ENCODE measurements at regions not wholly inside any gene's neighbourhood (a gene's known extent, or its start where the extent isn't known, plus 50 kb on each side); places are given as distances from the start of the nearest gene placed in this dataset.

DNA sequence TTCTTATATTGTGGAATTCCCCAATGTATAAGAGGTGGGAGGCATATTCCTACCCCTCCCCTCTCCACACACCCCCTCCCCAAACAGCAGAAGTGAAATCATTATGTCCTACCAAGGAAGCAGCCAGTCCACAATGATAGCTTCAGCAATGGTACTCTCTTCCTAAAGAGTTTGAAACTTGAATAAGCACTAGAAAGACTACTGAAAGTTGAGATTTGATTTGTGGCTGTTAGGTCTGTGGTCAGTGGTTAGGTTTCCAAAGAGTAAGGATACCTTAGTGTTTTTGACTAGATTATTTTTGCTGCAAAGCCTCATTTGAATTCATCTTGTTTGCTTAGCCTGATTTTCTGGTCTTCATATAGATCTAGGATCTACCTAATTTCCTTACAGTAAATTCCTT, 242.2 kb downstream of the DKK2 start:
- no peaks in the 10 kb centered on the region for H3K79me2 ChIP-seq (ENCODE audit: control insufficient read depth, insufficient read depth, low read length)
- in situ Hi-C loops (cut with MboI) (no loop called here), intact Hi-C loops (cut with micrococcal nuclease) (no loop called here)
- no peak overlapping the region for H3K9ac ChIP-seq (ENCODE audit: insufficient read depth in 1 of 2, low read depth in 2 of 2, low read length in 2 of 2)
- peaks cover 2% of the 10 kb centered on the region for H3K9me3 ChIP-seq (replicated peaks; ENCODE audit: control insufficient read depth, insufficient read depth, low read depth, low read length)
- ATAC-seq (no peak), FAIRE-seq (no peak), DNase-seq (ENCODE audit: extremely low read depth in 1 of 4, low spot score in 3 of 4) (no peak)
- no peaks in the 10 kb centered on the region for H3K9me1 ChIP-seq (ENCODE audit: control insufficient read depth, insufficient read depth, low read length)
- no peak for TF ChIP-seq HDAC6 (IDR thresholded peaks at IDR 0.05; ENCODE audit: low read depth, low read length)
- TF ChIP-seq ARNT (IDR thresholded peaks at IDR 0.05): no peak
- TF ChIP-seq ZNF431 (CRISPR knock-in tag; IDR thresholded peaks at IDR 0.05): no peak
- TF ChIP-seq MECOM (CRISPR knock-in tag; IDR thresholded peaks at IDR 0.05): no peak
- TF ChIP-seq, protein P1, sequence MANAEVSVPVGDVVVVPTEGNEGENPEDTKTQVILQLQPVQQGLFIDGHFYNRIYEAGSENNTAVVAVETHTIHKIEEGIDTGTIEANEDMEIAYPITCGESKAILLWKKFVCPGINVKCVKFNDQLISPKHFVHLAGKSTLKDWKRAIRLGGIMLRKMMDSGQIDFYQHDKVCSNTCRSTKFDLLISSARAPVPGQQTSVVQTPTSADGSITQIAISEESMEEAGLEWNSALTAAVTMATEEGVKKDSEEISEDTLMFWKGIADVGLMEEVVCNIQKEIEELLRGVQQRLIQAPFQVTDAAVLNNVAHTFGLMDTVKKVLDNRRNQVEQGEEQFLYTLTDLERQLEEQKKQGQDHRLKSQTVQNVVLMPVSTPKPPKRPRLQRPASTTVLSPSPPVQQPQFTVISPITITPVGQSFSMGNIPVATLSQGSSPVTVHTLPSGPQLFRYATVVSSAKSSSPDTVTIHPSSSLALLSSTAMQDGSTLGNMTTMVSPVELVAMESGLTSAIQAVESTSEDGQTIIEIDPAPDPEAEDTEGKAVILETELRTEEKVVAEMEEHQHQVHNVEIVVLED (CRISPR knock-in tag; IDR thresholded peaks at IDR 0.05): no peak
- no peak for TF ChIP-seq KDM1A (IDR thresholded peaks at IDR 0.05)
- no peak for TF ChIP-seq EP300 (IDR thresholded peaks at IDR 0.05; ENCODE audit: low read length)
- no peak for TF ChIP-seq ILF3 (IDR thresholded peaks at IDR 0.05; ENCODE audit: borderline replicate concordance)
- no peak for TF ChIP-seq ZFX (CRISPR knock-in tag; IDR thresholded peaks at IDR 0.05)
- TF ChIP-seq KDM2B (CRISPR knock-in tag; IDR thresholded peaks at IDR 0.05): no peak
- H3K4me2 ChIP-seq (ENCODE audit: insufficient read depth, low read length): no peak overlapping the region
- H3K4me3 ChIP-seq: no peak overlapping the region
- no peak overlapping the region for H3K27ac ChIP-seq (ENCODE audit: extremely low read depth, low read depth, low read length)
- H3K4me1 ChIP-seq (replicated peaks in 1 of 2; ENCODE audit: control insufficient read depth in 2 of 2, insufficient read depth in 2 of 2, low read length in 2 of 2): no peaks in the 10 kb centered on the region
- BruUV-seq (replicated peaks): no TSS peak
- ChIA-PET POLR2A (no interaction called here), CTCF (ENCODE audit: low intra/inter-chr PET ratio) (no interaction called here)
- no peak overlapping the region for H2AFZ ChIP-seq (ENCODE audit: low read depth, low read length)
- H3K36me3 ChIP-seq (ENCODE audit: control insufficient read depth, insufficient read depth, low read length): no peaks in the 10 kb centered on the region
- no peaks in the 10 kb centered on the region for H4K20me1 ChIP-seq (replicated peaks; ENCODE audit: control insufficient read depth, insufficient read depth, low read length)
- H3K27me3 ChIP-seq (ENCODE audit: control insufficient read depth in 2 of 2, insufficient read depth in 2 of 2, low read length in 2 of 2): no peaks in the 10 kb centered on the region
